Stimulated activated CD4-positive, alpha-beta T cell treated with anti-CD3 and anti-CD28 coated beads, Interleukin-15, amount 100 ng/mL, for 48 hours (primary cell): ENCODE measurements at regions not wholly inside any gene's neighbourhood (a gene's known extent, or its start where the extent isn't known, plus 50 kb on each side); places are given as distances from the start of the nearest gene placed in this dataset.
"Not testable (repeated sequence)": the region's sequence is repeated elsewhere in the genome, so short reads cannot be mapped to it uniquely, and the experiment has no call there.

Source experiments
- DNase-seq, 2 donors: peaks; one replicate each; pipeline ENCODE4 v3.0.0-alpha.2; 2020; ENCODE audit warnings: low read depth in 2 of 2

GRCh38 chr16:88303890-88304819, 78.6 kb upstream of the ZNF469 start:
- no peak for DNase-seq

- DNase-seq, result no peak
These were observed 77.6 kb upstream of the ZNF469 start for GRCh38 chr16:88305176-88305575.

- DNase-seq, result no peak
These were observed 76.3 kb upstream of the ZNF469 start for GRCh38 chr16:88306411-88306810.

GRCh38 chr16:88306860-88307545, 75.8 kb upstream of the ZNF469 start:
- no peak for DNase-seq

GRCh38 chr16:88308441-88309173, 74.2 kb upstream of the ZNF469 start:
- no peak for DNase-seq

- DNase-seq, result no peak
These were observed 73.4 kb upstream of the ZNF469 start for GRCh38 chr16:88309174-88309907.

- DNase-seq, result no peak
These were observed 72.9 kb upstream of the ZNF469 start for GRCh38 chr16:88309908-88310265.

GRCh38 chr16:88310796-88311605, 71.8 kb upstream of the ZNF469 start:
- no peak for DNase-seq

- not testable (repeated sequence) for DNase-seq
These were observed 70.9 kb upstream of the ZNF469 start for GRCh38 chr16:88311860-88312259.

GRCh38 chr16:88312732-88313131, 70.0 kb upstream of the ZNF469 start:
- DNase-seq, result no peak

GRCh38 chr16:88314991-88315542, 67.7 kb upstream of the ZNF469 start:
- no peak for DNase-seq

GRCh38 chr16:88315543-88316105, 67.1 kb upstream of the ZNF469 start:
- no peak for DNase-seq

GRCh38 chr16:88316151-88316550, 66.6 kb upstream of the ZNF469 start:
- no peak for DNase-seq

- DNase-seq, result no peak
These were observed 65.7 kb upstream of the ZNF469 start for GRCh38 chr16:88316941-88317612.

GRCh38 chr16:88317613-88317965, 65.2 kb upstream of the ZNF469 start:
- DNase-seq, result no peak

- DNase-seq, result no peak
These were observed 64.7 kb upstream of the ZNF469 start for GRCh38 chr16:88318051-88318450.

GRCh38 chr16:88318521-88318920, 64.2 kb upstream of the ZNF469 start:
- DNase-seq, result no peak

GRCh38 chr16:88319116-88319965, 63.4 kb upstream of the ZNF469 start:
- DNase-seq, result no peak
